Fibroblast of mammary gland (primary cell): ENCODE measurements at regions not wholly inside any gene's neighbourhood (a gene's known extent, or its start where the extent isn't known, plus 50 kb on each side); places are given as distances from the start of the nearest gene placed in this dataset.
A peak's percentile ranks its signal among the peaks of the same experiment; 100 is the strongest.

ENCODE experiments used
- DNase-seq: peaks from one replicate; pipeline ENCODE4 v3.0.0-alpha.2; 2010; ENCODE audit warnings: low read depth
- H3K4me3 ChIP-seq: 2 replicates; pipeline ENCODE4 v1.5.1; 2011; ENCODE audit warnings: low read depth, mild to moderate bottlenecking, low read length, moderate library complexity; ENCODE audit not compliant: control insufficient read depth
- TF ChIP-seq, protein P1 (sequence below): conservative IDR thresholded peaks from 2 replicates; pipeline ENCODE4 v1.5.1; 2011; ENCODE audit warnings: low read depth, low read length, inconsistent platforms; ENCODE audit not compliant: control insufficient read depth, insufficient read depth

- TF ChIP-seq, protein P1, sequence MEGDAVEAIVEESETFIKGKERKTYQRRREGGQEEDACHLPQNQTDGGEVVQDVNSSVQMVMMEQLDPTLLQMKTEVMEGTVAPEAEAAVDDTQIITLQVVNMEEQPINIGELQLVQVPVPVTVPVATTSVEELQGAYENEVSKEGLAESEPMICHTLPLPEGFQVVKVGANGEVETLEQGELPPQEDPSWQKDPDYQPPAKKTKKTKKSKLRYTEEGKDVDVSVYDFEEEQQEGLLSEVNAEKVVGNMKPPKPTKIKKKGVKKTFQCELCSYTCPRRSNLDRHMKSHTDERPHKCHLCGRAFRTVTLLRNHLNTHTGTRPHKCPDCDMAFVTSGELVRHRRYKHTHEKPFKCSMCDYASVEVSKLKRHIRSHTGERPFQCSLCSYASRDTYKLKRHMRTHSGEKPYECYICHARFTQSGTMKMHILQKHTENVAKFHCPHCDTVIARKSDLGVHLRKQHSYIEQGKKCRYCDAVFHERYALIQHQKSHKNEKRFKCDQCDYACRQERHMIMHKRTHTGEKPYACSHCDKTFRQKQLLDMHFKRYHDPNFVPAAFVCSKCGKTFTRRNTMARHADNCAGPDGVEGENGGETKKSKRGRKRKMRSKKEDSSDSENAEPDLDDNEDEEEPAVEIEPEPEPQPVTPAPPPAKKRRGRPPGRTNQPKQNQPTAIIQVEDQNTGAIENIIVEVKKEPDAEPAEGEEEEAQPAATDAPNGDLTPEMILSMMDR = no peak
- no peak for DNase-seq
- no peak overlapping the region for H3K4me3 ChIP-seq
Observed at GRCh38 chr20:48471176-48471575, 356.6 kb downstream of the PREX1 start.

- TF ChIP-seq, protein P1 = no peak
- DNase-seq = no peak
- no peak overlapping the region for H3K4me3 ChIP-seq
Observed at GRCh38 chr20:48470141-48470540, 357.7 kb downstream of the PREX1 start.

- TF ChIP-seq, protein P1 = no peak
- DNase-seq = no peak
Observed at GRCh38 chr20:48469026-48469425, 358.8 kb downstream of the PREX1 start.

GRCh38 chr20:48468571-48468970 is 359.2 kb downstream of the PREX1 start:
- H3K4me3 ChIP-seq = no peak overlapping the region
- TF ChIP-seq, protein P1 = no peak
- DNase-seq = no peak

More at GRCh38 chr20:48469026-48469425, 358.8 kb downstream of the PREX1 start:
- no peak overlapping the region for H3K4me3 ChIP-seq

DNA sequence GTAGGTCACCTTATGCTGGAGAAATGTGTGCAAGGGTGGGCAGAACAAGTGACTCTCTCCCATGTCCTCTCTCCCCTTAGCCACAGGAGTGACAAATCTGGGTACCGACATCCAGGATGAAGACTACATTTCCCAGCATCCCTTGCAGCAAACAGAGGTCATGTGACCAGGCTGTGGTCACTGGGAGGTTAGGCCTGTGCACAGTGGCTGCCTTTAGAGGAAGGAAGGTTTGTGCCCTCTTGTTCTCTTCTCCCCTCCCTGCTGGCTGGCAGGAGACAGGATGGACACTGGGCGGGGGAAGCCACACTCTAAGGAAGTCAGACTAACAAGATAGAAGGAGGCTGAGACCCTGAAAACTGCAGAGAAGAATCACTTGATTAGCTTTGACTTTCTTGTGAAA is 360.2 kb downstream of the PREX1 start:
- TF ChIP-seq, protein P1 = no peak
- no peak for DNase-seq
- H3K4me3 ChIP-seq = no peak overlapping the region

GRCh38 chr20:48465271-48465670 is 362.5 kb downstream of the PREX1 start:
- TF ChIP-seq, protein P1 = no peak
- no peak for DNase-seq
- no peak overlapping the region for H3K4me3 ChIP-seq

GRCh38 chr20:48463916-48464315 is 363.9 kb downstream of the PREX1 start:
- DNase-seq = peak; percentile 53
- H3K4me3 ChIP-seq = no peak overlapping the region
- TF ChIP-seq, protein P1 = no peak
